SK-N-SH (cell line): ENCODE measurements at regions not wholly inside any gene's neighbourhood (a gene's known extent, or its start where the extent isn't known, plus 50 kb on each side); places are given as distances from the start of the nearest gene placed in this dataset.

Experiments used
- CHD2 ChIP-seq: fragments of 150-350 bp; IDR thresholded peaks from 2 replicates; pipeline ENCODE4 v1.6.1; 2018; ENCODE audit warnings: low read length; ENCODE audit not compliant: partially characterized antibody
- CTCF ChIP-seq: fragments of 200-600 bp; sonication (generic); IDR thresholded peaks from 2 replicates; pipeline ENCODE4 v1.6.1; 2017; ENCODE audit warnings: antibody characterized with exemption, mild to moderate bottlenecking, moderate library complexity
- EP300 ChIP-seq, 2 experiments: IDR thresholded peaks; 2 replicates each; pipeline versions ENCODE4 v1.4.0 to v1.6.1; 2012; ENCODE audit warnings: borderline replicate concordance in 1 of 2, low read depth in 1 of 2, low read length in 1 of 2
- EZH2phosphoT487 ChIP-seq: fragments of 200-600 bp; sonication (generic); IDR thresholded peaks from 2 replicates; pipeline ENCODE4 v1.6.1; 2017; ENCODE audit warnings: low read depth, mixed run types, mild to moderate bottlenecking, antibody characterized with exemption, moderate library complexity, borderline replicate concordance
- FOXM1 ChIP-seq: IDR thresholded peaks from 2 replicates; pipeline ENCODE4 v1.4.0; 2012; ENCODE audit warnings: low read depth, mild to moderate bottlenecking
- PBX3 ChIP-seq: IDR thresholded peaks from 2 replicates; pipeline ENCODE4; 2012
- USF2 ChIP-seq: fragments of 150-350 bp; IDR thresholded peaks from 2 replicates; pipeline ENCODE4 v1.6.1; 2017; ENCODE audit warnings: antibody characterized with exemption, low read length, low read depth, borderline replicate concordance
- YY1 ChIP-seq: IDR thresholded peaks from 2 replicates; pipeline ENCODE4 v1.4.0; 2012; ENCODE audit warnings: low read depth, mild to moderate bottlenecking

GRCh38 chr17:77616254-77616731 lies 342.2 kb upstream of the TNRC6C start:
- TF ChIP-seq PBX3, result no peak; the same call in 1 of the 2 replicates
- TF ChIP-seq EP300 (IDR thresholded peaks at IDR 0.05; ENCODE audit: borderline replicate concordance in 1 of 2, low read depth in 1 of 2, low read length in 1 of 2), result no peak
- no peak for TF ChIP-seq YY1
- no peak for TF ChIP-seq CTCF
- no peak for TF ChIP-seq USF2
- TF ChIP-seq FOXM1, result no peak
- TF ChIP-seq CHD2, result no peak
- no peak for TF ChIP-seq EZH2phosphoT487
